GM19239 (cell line): ENCODE measurements at regions not wholly inside any gene's neighbourhood (a gene's known extent, or its start where the extent isn't known, plus 50 kb on each side); places are given as distances from the start of the nearest gene placed in this dataset.

Source experiments
- DNase-seq: peaks from one replicate; pipeline ENCODE4 v3.0.0; 2011; ENCODE audit warnings: low spot score; ENCODE audit not compliant: insufficient read length
- FAIRE-seq: peaks from 2 replicates; lab custom pipeline; 2011; peaks lifted over from hg19 to GRCh38; lab: Jason Lieb, UNC

- FAIRE-seq (no peak), DNase-seq (no peak)
These were observed 57.5 kb upstream of the TMEM178A start for GRCh38 chr2:39608263-39608575.

- no peak for FAIRE-seq
- DNase-seq, result no peak
These were observed 56.9 kb upstream of the TMEM178A start for GRCh38 chr2:39608686-39609441.

- DNase-seq (no peak), FAIRE-seq (no peak)
These were observed 55.8 kb upstream of the TMEM178A start for GRCh38 chr2:39609917-39610316.

- FAIRE-seq, result no peak
- no peak for DNase-seq
These were observed 50.0 kb upstream of the TMEM178A start for GRCh38 chr2:39615675-39616074.
